ENCODE measurements at regions not wholly inside any gene's neighbourhood (a gene's known extent, or its start where the extent isn't known, plus 50 kb on each side); places are given as distances from the start of the nearest gene placed in this dataset.

DNA sequence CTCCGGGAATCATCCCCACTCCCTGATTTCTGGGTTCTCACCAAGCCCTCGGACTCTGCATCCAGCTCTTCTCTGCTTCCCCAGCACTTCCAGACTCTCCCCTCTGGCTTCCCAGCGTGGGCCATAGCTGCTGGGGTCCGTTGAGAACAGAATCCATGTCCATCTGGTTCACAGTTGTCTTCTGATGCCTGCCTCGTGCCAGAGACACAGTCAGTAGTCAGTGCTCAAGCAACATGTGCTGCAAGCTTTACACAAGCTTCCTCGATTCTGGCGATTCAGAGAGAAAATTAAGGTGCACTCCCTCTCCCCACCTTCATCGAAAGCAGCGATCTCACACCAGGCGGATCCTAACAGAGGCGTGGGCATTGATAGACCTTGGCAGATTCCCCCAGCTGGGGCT, 495.5 kb downstream of the TBC1D22A start:
- TF ChIP-seq POLR2AphosphoS5 (IDR thresholded peaks at IDR 0.05; ENCODE audit: low read depth) = no peak
- TF ChIP-seq, protein P1, sequence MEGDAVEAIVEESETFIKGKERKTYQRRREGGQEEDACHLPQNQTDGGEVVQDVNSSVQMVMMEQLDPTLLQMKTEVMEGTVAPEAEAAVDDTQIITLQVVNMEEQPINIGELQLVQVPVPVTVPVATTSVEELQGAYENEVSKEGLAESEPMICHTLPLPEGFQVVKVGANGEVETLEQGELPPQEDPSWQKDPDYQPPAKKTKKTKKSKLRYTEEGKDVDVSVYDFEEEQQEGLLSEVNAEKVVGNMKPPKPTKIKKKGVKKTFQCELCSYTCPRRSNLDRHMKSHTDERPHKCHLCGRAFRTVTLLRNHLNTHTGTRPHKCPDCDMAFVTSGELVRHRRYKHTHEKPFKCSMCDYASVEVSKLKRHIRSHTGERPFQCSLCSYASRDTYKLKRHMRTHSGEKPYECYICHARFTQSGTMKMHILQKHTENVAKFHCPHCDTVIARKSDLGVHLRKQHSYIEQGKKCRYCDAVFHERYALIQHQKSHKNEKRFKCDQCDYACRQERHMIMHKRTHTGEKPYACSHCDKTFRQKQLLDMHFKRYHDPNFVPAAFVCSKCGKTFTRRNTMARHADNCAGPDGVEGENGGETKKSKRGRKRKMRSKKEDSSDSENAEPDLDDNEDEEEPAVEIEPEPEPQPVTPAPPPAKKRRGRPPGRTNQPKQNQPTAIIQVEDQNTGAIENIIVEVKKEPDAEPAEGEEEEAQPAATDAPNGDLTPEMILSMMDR (IDR thresholded peaks at IDR 0.05; ENCODE audit: insufficient read depth, low read length) = no peak
- TF ChIP-seq, protein P2, sequence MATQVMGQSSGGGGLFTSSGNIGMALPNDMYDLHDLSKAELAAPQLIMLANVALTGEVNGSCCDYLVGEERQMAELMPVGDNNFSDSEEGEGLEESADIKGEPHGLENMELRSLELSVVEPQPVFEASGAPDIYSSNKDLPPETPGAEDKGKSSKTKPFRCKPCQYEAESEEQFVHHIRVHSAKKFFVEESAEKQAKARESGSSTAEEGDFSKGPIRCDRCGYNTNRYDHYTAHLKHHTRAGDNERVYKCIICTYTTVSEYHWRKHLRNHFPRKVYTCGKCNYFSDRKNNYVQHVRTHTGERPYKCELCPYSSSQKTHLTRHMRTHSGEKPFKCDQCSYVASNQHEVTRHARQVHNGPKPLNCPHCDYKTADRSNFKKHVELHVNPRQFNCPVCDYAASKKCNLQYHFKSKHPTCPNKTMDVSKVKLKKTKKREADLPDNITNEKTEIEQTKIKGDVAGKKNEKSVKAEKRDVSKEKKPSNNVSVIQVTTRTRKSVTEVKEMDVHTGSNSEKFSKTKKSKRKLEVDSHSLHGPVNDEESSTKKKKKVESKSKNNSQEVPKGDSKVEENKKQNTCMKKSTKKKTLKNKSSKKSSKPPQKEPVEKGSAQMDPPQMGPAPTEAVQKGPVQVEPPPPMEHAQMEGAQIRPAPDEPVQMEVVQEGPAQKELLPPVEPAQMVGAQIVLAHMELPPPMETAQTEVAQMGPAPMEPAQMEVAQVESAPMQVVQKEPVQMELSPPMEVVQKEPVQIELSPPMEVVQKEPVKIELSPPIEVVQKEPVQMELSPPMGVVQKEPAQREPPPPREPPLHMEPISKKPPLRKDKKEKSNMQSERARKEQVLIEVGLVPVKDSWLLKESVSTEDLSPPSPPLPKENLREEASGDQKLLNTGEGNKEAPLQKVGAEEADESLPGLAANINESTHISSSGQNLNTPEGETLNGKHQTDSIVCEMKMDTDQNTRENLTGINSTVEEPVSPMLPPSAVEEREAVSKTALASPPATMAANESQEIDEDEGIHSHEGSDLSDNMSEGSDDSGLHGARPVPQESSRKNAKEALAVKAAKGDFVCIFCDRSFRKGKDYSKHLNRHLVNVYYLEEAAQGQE (IDR thresholded peaks at IDR 0.05; ENCODE audit: insufficient replicate concordance, low read depth) = no peak

All from HL-60 (cell line).